ENCODE measurements at regions not wholly inside any gene's neighbourhood (a gene's known extent, or its start where the extent isn't known, plus 50 kb on each side); places are given as distances from the start of the nearest gene placed in this dataset.

DNA sequence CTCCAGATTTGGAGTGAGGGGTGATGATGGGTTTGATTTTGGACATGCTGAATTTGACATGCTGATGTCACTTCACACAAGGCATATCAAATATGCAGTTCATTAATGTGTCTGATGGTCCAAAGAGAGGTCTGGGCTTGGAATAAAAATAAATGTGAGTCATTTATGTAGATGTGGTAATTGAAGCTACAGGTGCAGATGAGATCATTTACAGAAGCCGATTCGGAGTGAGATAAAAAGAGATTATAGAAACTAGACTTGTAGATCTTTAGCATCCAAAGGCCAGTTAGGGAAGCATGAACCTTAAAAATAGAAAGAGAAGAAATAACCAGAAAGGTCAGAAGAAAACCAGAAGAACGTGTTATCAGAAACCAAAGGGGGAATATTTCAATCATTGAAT is 350.9 kb upstream of the ZP4 start:
- TF ChIP-seq, protein P1, sequence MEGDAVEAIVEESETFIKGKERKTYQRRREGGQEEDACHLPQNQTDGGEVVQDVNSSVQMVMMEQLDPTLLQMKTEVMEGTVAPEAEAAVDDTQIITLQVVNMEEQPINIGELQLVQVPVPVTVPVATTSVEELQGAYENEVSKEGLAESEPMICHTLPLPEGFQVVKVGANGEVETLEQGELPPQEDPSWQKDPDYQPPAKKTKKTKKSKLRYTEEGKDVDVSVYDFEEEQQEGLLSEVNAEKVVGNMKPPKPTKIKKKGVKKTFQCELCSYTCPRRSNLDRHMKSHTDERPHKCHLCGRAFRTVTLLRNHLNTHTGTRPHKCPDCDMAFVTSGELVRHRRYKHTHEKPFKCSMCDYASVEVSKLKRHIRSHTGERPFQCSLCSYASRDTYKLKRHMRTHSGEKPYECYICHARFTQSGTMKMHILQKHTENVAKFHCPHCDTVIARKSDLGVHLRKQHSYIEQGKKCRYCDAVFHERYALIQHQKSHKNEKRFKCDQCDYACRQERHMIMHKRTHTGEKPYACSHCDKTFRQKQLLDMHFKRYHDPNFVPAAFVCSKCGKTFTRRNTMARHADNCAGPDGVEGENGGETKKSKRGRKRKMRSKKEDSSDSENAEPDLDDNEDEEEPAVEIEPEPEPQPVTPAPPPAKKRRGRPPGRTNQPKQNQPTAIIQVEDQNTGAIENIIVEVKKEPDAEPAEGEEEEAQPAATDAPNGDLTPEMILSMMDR (IDR thresholded peaks at IDR 0.05 in 2 of 3, conservative IDR thresholded peaks at IDR 0.05 in 1 of 3; ENCODE audit: insufficient read depth in 2 of 3, low read depth in 1 of 3, low read length in 3 of 3), result no peak
- TF ChIP-seq KDM1A (IDR thresholded peaks at IDR 0.05), result no peak
- TF ChIP-seq, protein P2, sequence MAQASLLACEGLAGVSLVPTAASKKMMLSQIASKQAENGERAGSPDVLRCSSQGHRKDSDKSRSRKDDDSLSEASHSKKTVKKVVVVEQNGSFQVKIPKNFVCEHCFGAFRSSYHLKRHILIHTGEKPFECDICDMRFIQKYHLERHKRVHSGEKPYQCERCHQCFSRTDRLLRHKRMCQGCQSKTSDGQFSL (CRISPR knock-in tag; IDR thresholded peaks at IDR 0.05), result no peak
- TF ChIP-seq, protein P2 (tag; IDR thresholded peaks at IDR 0.05), result no peak
- TF ChIP-seq CUX1 (CRISPR knock-in tag; IDR thresholded peaks at IDR 0.05), result no peak
- TF ChIP-seq U2AF1 (optimal IDR thresholded peaks at IDR 0.05; ENCODE audit: low read depth, low read length), result no peak
- no peak for TF ChIP-seq NFE2L1 (tag; IDR thresholded peaks at IDR 0.05; ENCODE audit: borderline replicate concordance, low read depth)
- no peak for TF ChIP-seq ZFP36 (IDR thresholded peaks at IDR 0.05; ENCODE audit: low read depth, low read length, partially characterized antibody)
- TF ChIP-seq GABPA (tag; conservative IDR thresholded peaks at IDR 0.05; ENCODE audit: low read depth), result no peak
- TF ChIP-seq SNAPC5 (CRISPR knock-in tag; IDR thresholded peaks at IDR 0.05), result no peak
- TF ChIP-seq PHF8 (IDR thresholded peaks at IDR 0.05; ENCODE audit: borderline replicate concordance, low read length), result no peak
- no peak for TF ChIP-seq SREBF2 (CRISPR knock-in tag; IDR thresholded peaks at IDR 0.05)
- no peak for TF ChIP-seq CREB1 (IDR thresholded peaks at IDR 0.05)
- no peak for TF ChIP-seq CREB1 (CRISPR knock-in tag; IDR thresholded peaks at IDR 0.05)

Data from K562 (cell line).